ENCODE measurements at regions not wholly inside any gene's neighbourhood (a gene's known extent, or its start where the extent isn't known, plus 50 kb on each side); places are given as distances from the start of the nearest gene placed in this dataset.
"Not testable (repeated sequence)": the region's sequence is repeated elsewhere in the genome, so short reads cannot be mapped to it uniquely, and the experiment has no call there.

DNA sequence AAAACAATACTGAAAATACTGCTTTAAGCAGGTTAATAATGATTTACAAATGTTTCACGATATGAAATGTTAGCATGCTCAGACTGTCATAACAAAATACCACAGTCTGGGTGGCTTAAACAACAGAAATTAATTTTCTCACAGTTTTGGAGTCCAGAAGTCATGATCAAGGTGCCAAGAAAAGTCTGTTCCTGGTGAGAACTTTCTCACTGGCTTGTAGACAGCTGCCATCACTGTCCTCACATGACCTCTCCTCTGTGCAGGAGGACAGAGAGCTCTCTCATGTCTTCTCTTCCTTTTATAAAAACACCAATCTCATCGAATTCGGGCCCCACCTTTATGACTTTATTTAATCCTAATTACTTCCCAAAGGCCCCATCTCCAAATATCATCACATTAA, 426.7 kb downstream of the KLHL13 start:
- DNase-seq: no peak

DNA sequence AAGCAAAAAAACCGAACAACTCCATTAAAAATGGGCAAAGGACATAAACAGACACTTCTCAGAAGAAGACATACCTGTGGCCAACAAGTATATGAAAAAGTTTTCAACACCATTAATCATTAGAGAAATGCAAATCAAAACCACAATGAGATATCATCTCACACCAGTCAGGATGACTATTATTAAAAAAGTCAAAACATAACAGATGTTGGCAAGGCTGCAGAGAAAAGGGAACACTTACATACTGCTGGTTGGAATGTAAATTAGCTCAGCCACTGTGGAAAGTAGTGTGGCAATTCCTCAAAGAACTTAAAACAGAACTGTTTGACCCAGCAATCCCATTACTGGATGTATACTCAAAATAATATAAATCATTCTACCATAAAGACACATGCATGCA, 436.3 kb downstream of the KLHL13 start:
- DNase-seq: no peak

- no peak for DNase-seq
These were observed 463.2 kb downstream of the KLHL13 start for GRCh38 chrX:117653396-117653795.

GRCh38 chrX:117645639-117646038, 471.0 kb downstream of the KLHL13 start:
- DNase-seq: no peak

DNA sequence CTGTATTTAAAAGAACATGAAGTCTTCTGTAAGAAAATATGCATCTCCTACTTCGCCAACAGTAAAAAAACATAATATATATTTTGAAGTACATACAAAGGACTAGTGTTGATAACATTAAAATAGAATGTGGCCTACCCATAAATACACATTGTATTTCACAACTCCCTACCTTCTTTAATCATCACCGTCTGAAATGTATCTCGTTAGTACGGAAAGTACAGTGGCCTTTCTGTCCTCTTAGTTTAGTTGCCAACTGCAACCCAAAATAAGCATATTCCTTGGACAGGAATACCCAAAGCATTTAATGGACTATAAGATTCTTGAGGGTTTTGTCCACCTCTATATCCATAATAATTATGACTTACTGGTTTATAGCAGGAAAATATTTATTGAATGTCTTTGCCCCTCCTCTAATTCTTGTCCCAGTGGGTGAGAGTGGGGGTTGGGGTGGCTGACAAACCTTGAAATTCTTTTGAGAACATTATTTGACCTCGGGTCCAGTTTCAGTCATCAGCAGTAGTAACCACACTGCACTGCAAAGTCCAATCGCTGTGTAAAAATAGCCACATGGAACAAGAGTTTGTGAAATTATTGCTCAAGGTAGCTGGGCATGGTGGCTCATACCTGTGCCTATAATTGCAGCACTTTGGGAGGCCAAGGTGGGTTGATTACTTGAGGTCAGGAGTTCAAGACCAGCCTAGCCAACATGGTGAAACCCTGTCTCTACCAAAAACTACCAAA, 474.5 kb downstream of the KLHL13 start:
- DNase-seq: no peak

GRCh38 chrX:117636826-117637225, 479.8 kb downstream of the KLHL13 start:
- no peak for DNase-seq

DNA sequence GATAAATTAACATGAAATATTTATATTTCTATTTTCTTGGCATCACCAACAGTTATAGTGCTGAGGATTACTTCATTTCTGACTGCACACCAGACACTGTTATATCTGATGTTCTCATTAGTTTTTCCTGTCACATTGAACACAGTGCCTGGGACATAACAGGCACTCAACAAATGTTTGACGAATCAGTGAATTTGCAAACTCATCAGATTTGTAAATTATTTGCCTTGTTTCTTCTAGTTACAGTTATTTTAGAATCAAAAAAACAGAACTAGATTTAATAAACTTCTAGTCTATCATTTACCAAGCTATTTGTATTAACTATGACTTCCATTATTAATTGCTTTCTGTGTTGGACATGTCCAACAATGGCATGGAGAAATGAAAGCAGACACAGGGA, 483.3 kb downstream of the KLHL13 start:
- DNase-seq: no peak

- no peak for DNase-seq
These were observed 488.2 kb downstream of the KLHL13 start for GRCh38 chrX:117628381-117628780.

DNA sequence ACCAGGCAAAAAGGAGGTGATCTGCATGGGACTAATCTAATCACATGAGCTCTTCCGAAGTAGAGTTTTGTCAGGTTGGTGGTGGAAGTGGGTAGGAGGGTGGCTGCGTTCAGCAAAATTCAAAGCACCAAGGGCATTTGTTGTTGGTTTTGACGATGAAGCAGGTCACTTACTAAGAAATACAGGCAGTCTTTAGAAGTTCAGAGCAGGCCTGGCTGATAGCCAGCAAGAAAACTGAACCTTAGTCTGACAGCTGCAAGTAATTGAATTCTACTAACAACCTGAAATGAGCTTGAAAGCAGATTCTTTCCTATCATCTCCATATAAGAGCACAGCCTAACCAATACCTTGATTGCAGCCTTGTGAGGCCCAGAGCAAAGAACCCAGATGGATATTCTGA, 505.8 kb downstream of the KLHL13 start:
- DNase-seq: no peak

GRCh38 chrX:117610049-117610448, 506.6 kb downstream of the KLHL13 start:
- no peak for DNase-seq

DNA sequence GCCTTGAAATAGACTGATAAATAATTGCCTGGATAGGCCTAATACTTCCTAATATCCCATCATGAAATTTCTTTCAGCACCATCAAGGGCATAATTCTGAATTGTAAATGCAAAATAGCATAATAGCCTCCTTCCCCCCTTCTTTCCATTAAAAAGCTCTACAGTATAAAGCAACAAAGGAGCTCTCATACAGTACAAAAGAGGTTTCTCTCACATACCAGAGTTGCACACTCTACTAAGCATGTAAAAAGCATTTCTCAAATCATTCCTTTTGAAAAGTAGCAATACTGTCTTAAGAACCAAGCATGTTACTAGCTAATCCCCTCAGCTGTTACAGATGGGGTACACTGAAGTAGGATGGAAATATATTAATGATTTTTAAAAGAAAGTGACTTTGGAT, 509.0 kb downstream of the KLHL13 start:
- DNase-seq: no peak

DNA sequence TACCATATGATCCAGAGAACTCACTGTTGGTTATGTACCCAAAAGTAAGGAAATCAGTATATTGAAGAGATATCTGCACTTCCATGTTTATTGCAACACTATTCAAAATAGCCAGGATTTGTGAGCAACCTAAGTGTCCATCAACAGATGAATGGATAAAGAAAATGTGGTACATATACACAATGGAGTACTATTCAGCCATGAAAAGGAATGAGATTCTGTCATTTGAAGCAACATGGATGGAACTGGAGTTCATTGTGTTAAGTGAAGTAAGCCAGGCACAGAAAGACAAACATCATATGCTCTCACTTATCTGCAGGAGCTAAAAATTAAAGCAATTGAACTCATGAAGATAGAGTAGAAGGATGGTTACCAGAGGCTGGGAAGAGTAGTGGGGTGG, 510.5 kb downstream of the KLHL13 start:
- not testable (repeated sequence) for DNase-seq

DNA sequence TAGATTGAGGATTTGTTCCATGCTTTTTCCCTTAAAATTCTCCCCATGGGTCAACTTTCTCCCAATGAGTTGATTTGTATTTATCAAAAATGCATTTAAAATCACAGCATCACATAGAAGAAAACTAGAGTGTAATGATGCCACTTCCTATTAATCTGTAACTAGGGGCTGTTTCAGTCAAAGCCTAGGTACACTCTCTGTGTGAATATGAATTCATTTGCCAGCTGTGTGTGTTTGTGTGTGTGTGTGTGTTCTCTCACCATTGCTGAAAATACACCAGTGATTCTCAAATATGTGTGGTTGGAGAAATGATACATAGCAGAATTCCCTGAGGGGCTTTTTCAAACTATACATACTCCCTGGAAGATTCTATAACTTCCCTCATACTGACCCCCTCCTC, 546.5 kb downstream of the KLHL13 start:
- DNase-seq: no peak

GRCh38 chrX:117568238-117568637, 548.4 kb downstream of the KLHL13 start:
- no peak for DNase-seq

DNA sequence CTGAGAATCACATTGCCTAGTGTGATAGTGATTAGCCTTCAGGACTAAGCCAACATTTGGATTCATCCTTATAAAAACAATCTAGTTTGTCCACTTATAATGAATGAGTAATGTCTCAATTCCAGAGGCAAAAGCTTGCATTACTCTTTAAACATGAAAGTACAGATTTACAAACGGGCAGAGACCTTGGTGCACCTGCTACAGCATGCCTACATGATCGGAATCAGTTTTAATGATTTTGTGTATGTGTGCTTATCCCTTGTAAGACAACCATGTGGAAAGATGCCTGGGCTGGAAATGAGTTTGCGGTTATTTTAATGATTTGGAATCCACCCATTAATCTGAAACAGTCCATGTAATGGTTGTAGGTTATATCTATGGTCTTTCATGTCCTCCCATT, 572.7 kb downstream of the KLHL13 start:
- no peak for DNase-seq

- no peak for DNase-seq
These were observed 577.6 kb downstream of the KLHL13 start for GRCh38 chrX:117539090-117539418.

- peak in 10 of 51 donors; percentile 0 to 22 (median 0) for DNase-seq
These were observed 578.2 kb downstream of the KLHL13 start for GRCh38 chrX:117538178-117539089.

GRCh38 chrX:117532339-117532738, 584.3 kb downstream of the KLHL13 start:
- no peak for DNase-seq

DNA sequence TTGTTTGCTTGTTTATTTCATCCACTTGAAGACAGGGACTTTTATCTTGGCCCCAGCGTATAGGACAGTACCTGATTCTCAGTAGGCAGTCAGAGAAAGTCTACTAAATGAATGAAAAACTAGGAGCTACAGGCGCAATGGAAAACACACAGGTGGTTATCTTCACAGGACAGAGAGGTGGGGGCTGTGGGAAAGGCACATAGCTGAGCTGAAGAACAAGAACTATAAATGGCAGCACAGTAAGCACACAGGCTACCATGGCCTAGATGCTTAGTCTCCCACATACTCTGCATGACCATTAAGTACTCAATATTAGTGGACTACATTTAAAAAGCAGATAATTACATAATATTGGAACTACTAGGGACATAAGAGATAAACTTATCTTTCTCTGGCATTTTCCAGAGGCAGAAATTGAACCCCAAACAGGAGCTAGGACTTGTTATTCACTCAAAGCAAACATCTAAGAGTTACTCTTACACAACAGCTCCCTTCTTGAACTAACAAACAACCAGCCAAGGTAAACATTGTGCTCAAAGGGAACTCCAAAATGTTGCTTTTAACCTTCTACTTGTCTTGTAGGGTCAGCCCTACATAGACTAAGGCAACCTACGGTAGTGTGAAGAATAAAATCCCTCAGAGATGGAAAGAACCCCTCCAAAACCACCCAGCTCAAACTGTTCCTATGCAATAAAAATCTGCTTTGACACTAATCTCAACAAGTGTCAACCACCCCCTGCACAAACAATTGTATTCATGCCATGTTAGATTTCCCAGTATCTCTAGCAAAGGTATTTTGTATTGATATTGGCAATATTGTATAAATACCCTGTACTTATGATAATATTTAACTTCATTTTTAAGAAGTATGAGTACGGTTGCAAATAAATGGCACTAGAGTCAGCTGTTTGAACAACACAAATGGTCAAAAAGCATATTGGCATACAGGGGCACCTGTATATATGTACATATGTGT, 593.6 kb downstream of the KLHL13 start:
- DNase-seq: no peak

DNA sequence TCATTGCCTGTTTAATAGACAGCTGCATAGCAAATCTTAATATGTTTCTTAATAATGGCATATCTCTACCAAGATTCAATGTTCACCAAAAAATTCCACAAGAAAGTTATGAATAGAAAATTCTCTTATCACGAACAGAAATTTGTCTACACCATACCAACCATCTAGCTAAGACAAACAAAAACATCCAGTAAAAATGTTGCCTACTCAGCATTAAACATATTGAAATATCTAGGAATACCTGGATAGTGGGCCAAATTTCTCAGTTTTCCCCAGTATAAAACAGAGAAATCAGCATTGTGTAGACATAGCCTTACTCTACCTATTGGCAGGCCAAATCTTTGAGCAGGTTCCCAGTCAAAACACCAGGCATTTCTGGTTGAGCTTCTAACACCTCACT, 598.6 kb downstream of the KLHL13 start:
- no peak for DNase-seq

DNA sequence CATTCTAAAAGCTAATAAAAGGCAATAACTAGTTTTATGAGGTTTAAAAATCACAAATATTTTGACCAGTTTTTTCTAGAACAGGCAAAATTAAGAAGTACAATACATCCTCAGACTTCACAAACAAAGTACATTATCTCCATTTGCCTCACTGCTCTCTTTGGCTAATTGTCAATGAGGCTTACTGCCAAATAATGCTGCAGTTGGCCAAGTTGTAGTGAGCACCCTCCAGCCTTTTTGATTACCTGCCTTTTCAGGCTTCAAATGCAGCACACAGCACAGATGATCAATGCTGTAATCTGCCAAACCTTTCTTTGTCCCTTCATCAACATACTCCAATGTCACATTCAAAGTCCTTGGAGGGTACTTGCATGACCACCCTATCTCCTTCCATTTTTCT, 605.2 kb downstream of the KLHL13 start:
- no peak for DNase-seq

GRCh38 chrX:117510453-117510852, 606.2 kb downstream of the KLHL13 start:
- DNase-seq: peak in 2 of 51 donors; percentile 0 to 1

Data from hypothalamus (tissue), 51 donors.